ENCODE measurements at regions not wholly inside any gene's neighbourhood (a gene's known extent, or its start where the extent isn't known, plus 50 kb on each side); places are given as distances from the start of the nearest gene placed in this dataset.
"Not testable (repeated sequence)": the region's sequence is repeated elsewhere in the genome, so short reads cannot be mapped to it uniquely, and the experiment has no call there.

DNA sequence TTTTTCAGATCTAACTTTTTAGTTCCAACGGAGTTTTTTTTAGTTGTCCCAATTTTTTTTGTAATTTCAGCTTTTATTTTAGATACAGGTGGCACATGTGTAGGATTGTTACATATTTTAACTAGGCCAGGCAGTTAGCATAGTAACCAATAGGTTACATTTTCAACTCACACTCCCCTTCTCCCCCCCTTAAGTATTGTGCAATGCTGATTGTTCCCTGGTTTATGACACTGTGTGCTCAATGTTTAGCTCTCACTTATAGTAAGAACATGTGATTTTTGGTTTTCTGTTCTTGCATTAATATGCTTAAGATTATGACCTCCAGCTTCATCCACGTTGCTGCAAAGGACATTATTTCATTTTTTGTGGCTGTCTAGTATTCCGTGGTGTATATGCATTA, 503.2 kb downstream of the CDH9 start:
- DNase-seq: no peak

DNA sequence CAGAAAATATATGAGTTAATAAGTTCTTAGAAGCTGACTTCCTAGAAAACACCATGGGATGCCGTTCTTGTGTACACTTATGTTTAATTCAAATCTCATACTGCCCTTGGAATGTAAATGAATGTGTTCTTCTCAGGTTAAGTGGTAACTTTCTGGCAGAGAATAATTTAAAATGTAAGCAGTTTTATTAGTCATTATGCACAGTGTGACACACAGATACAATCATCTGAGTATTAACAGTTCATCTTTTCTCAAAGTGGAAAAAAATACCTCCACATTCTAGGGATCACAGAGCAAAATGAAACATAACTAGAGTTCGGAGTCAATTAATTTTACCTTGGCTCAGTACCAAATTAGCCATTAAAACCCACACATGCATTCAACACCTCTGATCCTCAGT, 508.1 kb downstream of the CDH9 start:
- no peak for DNase-seq

DNA sequence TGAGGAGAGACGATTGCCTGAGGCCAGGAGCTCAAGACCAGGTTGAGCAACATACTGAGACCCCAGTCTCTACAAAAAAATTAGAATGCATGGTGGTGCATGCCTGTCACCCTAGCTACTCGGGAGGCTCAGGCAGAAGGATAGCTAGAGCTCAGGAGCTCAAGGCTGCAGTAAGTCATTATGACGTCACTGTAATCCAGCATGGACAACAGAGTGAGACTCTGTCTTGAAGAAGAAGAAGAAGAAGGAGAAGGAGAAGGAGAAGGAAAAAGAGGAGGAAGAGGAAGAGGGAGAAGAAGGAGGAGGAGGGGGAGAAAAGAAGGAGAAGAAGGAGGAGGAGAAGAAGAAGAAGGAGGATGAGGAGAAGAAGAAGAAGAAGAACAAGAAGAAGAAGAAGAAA, 519.1 kb downstream of the CDH9 start:
- DNase-seq: no peak

DNA sequence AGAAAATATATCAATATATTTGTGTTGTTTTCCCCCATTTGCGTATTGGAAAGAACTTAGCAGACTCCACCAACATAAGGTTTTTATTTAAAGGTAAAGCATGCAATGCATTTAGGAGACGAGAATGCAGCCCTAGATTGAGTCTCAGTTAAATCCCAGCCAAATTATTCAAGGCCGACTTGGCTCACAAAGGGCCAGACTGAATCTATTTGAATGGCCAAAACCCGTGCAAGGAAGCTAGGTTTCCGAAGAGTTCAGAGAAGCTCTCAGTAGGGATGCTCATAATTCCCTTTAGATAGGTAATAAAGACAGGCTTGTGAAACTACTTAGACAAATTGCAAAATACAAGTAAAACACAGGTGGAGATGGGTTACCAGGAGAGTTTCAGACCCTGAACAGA, 520.3 kb downstream of the CDH9 start:
- no peak for DNase-seq

DNA sequence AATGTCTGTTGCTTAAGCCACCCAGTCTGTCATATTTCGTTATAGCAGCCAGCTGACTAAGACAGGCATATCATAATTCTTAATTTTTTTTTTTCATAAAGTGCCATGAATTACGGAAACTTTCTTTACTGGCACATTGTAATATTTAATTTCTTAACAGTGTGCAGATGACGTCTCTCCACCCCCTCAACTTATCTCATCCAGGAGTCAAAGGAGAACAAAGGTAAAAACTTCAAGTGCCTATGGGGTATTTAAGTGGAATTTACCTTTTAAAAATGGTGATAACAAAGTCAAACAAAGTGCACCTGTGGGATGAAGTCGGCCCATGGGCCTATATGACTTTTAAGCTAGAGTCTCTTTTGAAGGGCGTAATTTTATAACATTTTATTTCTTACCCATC, 539.4 kb downstream of the CDH9 start:
- no peak for DNase-seq

DNA sequence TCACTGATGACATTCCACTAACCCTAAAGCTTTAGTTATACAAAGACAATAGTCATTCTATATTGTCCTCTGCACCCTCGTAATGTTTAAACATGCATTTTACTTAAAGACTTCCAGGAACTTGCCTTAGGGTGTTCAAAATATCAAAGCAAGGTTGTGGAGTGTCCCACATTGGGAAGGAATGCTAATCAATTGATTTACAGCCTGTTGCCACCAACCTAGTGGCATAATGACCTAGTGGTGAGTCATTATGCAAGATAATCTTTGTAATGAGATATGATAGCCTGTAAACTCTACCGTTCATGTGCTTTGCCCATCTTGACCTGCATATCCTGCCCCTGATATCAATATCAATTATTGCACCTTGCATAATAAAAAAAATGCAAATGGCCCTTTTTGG, 542.9 kb downstream of the CDH9 start:
- DNase-seq: no peak

DNA sequence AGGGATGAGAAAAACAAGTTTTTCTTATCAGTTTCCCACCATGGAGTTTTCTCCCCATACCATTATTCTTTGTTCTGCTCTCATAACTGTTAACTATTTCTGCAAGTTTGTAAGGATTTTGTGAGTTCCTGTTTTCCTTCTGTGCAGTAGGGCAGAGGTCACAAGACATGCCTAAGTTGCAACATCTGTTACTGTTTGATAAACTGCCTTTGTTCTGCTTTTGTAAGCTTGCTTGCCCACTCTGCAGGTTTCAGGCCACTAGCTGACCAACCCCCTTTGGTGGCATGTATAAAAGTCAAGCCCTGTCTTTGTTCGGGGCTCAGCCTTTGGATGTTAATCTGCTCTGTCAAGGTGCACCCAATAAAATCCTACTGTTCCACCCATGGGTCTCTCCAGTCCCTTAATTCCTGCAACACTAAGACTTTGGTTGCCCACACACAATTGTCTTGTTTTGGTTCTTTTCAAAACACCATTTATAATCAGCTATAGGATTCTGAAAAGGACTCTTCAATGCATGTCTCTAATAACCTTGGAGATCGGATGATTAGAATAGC, 545.4 kb downstream of the CDH9 start:
- DNase-seq: peak; percentile 97

DNA sequence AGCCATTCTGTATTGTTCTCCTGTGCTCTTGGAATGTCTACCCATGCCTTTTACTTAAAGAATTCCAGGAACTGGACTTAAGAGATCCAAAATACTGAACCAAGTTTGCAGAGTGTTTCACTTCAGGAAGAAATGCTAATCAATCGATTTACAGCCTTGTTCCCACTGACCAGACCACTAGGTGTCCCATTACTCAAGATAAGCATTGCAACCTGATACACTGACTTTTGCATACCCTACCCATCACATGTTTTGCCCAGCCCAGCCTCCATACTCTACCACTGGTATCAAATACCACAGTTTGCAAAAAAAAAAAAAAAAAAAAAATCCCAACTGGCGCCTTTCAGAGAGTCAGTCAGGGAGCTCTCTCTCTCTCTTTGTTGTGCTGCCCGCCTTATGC, 550.8 kb downstream of the CDH9 start:
- DNase-seq: no peak

DNA sequence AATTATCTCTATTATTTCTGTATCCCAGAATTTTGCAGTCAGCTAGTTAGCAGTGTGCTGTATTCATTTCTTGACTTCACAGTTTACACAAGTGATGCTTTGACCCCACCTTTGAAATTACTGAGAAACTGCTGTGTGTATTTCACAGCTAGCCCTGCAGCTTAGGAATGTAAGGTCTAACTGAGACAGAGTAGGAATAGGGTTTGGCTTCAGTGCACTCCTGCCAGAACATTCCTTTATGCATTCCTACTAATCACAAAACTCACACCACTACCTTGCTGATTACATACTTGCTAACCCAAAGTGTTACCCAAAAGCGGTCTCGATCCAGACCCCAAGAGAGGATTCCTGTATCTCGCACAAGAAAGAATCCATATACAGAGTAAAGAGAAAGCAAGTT, 551.8 kb downstream of the CDH9 start:
- no peak for DNase-seq

DNA sequence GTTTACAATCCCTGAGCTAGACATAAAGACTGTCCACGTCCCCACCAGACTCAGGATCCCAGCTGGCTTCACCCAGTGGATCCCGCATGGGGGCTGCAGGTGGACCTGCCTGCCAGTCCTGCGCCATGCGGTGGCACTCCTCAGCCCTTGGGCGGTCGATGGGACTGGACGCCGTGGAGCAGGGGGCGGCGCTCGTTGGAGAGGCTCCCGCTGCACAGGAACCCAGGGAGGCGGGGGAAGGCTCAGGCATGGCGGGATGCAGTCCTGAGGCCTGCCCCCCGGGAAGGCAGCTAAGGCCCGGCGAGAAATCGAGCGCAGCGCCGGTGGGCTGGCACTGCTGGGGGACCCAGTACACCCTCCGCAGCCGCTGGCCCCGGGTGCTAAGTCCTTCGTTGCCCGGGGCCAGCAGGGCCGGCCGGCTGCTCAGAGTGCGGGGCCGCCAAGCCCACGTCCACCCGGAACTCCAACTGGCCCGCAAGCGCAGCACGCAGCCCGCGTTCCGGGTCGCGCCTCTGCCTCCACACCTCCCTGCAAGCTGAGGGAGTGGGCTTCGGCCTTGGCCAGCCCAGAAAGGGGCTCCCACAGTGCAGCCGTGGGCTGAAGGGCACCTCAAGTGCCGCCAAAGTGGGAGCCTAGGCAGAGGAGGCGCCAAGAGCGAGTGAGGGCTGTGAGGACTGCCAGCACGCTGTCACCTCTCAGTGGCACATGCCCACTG, 553.1 kb downstream of the CDH9 start:
- DNase-seq: not testable (repeated sequence)

DNA sequence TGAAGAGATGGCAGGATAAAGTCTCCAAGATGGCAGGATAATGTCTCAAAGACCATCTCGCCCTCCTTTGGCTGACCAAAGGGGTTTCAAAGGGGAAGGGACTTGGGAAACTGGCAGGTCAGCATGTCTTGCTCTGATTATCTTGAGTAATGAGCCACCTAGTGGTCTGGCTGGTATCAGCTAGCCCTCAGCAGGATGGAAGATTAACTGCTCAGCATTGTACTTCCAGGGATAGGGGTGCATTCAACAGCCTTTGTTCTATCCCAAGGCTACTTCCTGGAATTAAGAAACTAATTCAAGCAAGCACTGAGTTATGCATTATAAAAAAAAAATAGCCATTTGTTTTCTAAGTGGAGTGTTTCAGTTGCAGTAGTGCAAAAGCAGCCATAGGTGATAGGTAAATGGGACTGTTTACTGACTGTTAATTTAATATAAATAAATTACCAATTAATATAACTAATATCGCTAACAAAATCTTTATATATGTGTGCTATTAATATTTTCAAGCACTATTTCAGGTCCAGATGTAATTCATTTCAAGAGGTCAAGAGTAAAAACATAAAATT, 555.5 kb downstream of the CDH9 start:
- peak; percentile 41 for DNase-seq

DNA sequence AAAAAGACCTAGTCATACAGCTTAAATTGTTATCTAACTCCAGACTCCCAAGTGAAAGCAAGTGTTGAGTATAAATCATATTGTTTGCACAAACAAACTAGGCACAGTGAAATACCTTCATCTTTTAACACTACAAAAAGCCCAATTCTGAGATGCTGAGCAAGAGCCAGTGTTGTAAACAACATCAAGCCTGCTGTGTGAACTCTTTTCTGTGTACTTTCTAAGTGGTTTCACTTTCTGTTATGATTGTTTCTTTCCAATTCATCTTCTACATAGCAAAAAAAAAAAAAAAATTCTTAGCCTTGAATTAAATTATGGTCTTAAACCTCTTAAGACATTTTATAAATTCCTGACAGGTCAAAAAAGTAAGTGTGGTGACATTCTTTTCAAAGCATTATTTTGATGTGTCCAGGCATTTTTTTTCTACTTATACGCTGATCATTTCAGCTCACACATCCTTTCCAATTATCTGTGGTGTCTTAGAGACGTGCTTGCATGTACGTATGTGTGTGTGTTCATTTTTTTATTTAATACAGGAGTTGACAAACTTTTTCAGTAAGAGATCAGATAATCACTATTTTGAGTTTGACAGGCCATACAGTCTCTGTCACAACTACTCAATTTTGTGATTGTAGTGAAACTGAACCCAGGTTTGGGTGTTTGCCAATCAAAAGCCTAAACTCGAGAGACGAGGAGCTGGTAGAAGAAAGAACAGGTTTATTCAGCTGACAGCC, 556.1 kb downstream of the CDH9 start:
- no peak for DNase-seq

DNA sequence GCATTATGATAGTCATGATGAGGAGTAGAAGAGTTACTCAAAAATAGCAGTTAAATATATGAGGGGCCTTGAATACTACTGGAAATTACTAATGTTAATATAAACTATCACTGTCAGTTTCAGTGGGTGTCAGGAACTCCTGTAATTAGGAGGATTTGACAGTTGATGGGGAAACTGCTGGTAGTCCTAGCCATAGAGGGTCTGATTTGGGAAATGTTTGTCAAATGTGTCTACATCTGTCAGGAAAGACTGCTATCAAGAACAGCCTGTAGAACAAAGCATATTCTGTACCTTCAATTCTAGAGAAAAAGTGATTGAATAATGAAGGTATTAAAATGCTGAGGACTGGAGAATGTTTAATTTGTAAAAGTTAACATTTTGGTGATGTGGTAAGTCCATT, 567.9 kb downstream of the CDH9 start:
- no peak for DNase-seq

DNA sequence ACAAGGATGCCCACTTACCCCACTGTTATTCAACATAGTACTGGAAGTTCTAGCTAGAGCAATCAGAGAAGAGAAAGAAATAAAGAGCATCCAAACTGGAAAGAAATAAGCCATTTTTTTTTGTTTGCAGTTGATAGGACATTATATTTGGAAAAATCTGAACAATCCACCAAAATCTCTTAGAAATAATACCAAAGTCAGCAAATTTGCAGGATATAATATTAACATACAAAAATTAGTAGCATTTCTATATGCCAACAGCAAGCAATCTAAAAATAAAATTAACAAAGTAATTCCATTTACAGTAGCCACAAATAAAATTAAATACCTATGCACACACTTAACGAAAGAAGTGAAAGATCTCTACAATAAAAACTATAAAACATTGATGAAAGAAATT, 599.3 kb downstream of the CDH9 start:
- DNase-seq: no peak

DNA sequence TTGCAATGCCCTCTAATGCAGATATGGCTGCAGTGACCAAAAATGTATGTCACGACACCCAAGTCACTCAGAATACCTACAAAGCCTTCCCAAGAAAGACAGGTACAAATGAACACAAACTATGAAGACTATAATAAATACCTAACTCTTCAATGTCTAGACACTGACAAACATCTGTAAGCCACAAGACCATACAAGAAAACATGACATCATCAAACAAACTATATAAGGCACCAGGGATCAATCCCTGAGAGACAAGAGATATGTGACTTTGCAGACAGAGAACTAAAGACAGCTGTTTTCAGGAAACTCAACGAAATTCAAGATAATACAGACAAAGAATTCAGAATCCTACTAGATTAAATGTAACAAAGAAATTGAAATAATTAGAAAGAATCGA, 603.7 kb downstream of the CDH9 start:
- no peak for DNase-seq

DNA sequence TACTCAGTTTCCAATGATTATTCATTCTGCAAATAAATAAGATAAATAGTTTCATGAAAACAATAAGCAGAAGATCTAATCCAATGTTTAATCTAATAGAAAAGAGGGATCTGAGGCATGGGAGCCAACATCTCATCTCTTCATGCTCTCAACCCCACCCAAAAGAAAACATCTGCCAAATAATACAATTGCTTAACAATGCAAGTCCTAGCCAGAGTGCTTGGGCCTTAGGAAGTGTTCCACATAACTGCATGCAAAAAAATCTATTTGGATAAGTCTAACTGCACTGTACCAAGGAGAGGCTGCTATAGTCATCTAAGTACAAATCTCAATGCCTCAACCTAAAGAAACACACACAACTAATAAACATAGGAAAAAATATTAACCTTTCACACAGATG, 606.0 kb downstream of the CDH9 start:
- DNase-seq: no peak

DNA sequence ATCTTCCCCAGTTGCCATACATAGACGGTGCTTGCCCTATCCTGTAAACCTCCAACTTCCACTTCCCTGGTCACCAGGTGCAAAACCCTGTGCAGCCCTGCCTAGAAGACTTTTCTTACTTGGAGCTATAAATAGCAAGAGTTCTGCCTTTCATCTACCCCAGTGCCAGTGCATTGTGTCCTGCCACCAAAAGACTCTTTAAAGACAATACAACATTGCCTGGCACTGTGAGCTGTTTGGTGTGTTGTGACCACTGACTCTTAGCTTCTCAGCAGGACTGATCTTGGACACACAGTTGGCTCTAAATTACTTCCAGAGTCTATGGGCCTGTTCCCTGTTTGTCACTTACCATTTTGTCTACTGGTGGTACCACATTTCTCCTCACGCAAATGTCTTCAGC, 608.1 kb downstream of the CDH9 start:
- no peak for DNase-seq

DNA sequence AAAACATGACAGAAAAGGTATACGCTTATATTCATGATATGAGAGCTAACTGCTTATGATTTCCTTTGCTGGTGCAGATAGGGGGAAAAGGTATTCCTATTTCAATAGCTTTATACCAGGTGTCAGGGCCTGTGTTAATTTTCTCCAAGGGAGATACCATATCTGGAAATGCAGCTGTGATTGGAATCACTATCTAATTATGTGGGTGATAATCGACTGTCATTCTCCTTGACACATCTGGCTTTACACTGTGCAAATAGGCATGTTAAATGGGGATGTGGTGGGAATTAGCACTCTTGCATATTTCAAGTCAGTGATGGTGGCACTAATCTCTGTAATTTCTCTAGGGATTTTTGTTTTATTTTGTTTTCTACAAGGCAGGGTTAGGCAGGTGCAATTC, 611.1 kb downstream of the CDH9 start:
- DNase-seq: no peak

DNA sequence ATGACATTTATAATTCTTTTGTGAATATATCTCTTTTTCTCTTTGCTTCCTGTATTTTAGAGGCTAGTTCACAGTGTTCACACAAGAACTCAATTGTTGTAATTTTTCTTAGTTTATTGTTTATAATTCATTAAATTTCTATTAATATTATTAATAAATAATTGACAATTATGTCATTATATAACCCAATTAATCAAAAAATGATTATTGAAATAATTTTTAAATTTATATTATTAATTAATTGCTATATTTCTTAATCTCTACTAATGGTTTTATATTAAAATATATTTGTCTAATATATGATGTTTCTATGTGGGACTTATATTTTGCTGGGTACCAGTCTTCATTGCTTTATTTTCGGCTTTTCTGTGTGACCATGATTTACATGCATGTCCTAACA, 618.4 kb downstream of the CDH9 start:
- no peak for DNase-seq

DNA sequence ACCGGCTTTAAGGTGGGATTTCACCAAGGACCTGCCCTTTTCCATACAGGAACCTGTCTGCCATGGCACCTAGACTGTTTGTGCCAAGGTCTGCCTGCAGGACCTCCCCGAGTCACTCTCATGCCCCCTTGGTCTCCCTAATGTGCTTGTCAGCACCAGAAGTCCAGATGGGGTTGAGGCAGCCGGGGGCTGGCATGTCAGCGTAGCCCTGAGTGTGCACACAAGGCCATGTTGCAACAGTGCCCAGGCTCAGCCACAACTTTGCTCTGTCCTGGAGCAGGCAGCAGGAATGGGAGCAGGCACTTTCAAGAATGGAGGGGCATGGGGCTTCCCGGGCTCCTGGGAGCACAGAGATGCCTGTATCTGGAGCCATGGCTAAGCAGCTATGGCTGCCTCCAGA, 621.5 kb downstream of the CDH9 start:
- DNase-seq: no peak

DNA sequence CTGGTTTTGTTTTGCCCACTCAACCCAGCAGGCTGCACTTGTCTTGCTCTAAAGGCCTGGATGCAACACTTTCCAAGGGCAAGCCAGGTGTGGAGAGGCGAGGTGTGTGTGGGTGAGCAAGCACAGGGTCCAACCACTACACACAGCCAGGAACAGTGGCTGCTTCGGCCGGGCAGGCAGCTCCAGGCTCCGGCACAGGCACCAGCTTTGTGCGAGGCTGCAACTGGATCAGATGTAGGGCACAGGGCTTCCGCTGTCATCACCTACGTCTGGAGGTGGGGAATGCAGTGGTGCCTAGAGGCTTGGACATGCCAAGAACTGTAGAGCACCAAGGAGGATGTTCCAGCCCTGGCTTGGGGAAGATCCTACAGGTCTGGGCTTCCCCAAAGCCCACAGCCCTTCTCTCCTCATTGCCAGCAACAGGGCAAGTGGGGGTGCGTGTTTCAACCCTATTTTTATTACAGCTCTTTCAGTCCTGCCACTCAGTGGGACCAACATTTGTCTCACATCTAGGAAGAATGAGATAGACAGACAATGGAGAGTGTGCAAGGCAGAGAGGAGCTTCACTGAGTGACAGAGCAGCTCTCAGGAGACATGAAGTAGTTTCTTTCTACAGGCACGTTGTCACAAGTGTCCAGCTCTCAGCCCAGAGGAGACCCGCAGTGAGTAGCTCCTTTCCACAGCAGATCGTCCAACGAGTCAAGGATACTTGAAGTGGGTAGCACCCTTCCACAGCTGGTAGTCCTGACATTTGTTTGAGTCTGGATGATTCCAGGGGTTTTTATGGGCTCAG, 622.2 kb downstream of the CDH9 start:
- no peak for DNase-seq

DNA sequence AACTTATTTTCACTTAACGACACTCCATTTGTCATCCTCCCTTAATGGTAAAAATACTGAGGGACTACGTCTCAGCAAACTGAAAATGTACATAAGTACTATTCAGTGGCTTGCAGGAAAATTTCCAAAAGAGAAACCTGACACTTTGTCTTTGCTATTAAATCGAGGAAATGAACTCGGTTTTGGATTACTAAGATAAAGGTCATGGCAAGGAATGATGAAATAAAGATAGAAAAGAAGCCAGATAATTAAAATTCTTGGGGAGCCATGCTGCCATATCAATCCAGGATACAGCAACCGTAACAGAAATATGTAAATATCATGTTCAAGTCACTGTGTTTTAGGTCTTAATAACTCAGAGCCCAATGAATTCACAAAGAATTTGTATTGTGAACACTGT, 647.8 kb downstream of the CDH9 start:
- DNase-seq: no peak

DNA sequence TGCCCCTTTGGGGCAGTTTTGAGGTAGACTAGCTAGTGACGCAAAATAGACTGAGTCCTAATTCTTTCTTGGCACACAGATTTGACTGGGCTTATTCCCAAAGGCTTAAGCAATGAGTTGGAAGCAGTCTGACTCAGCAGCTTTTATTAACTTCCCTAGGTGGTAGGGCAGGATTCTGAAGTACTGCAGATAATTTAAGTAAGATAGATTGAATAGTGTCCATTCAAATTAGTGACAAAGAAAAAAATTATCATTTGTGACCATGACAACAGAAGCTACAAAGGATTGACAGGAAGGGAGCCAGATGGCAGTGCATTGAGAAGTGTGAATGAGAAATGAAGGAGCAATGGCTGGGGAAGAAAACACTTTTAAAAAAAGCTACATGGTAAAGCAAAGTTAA, 649.4 kb downstream of the CDH9 start:
- DNase-seq: no peak
